Chondrocyte (in vitro differentiated cells): ENCODE measurements at regions not wholly inside any gene's neighbourhood (a gene's known extent, or its start where the extent isn't known, plus 50 kb on each side); places are given as distances from the start of the nearest gene placed in this dataset.

ENCODE experiments used
- DNase-seq: peaks from one replicate; pipeline ENCODE4 v3.0.0; 2021; ENCODE audit warnings: mixed read lengths, low spot score
- H3K27ac Mint-ChIP-seq: one replicate; pipeline ENCODE4 v1.8.0; 2021; ENCODE audit warnings: mild to moderate bottlenecking, moderate library complexity, mixed read lengths; ENCODE audit not compliant: unreplicated experiment
- H3K27me3 Mint-ChIP-seq: 2 replicates; pipeline ENCODE4 v1.8.0; 2021; ENCODE audit warnings: low read depth, mixed read lengths
- H3K36me3 Mint-ChIP-seq: 2 replicates; pipeline ENCODE4 v1.8.0; 2021; ENCODE audit warnings: low read depth, mixed read lengths
- H3K4me1 Mint-ChIP-seq: 2 replicates; pipeline ENCODE4 v1.8.0; 2021; ENCODE audit warnings: low read depth, mild to moderate bottlenecking, mixed read lengths
- H3K4me3 Mint-ChIP-seq: one replicate; pipeline ENCODE4 v1.8.0; 2021; ENCODE audit warnings: mild to moderate bottlenecking, moderate library complexity, mixed read lengths; ENCODE audit not compliant: unreplicated experiment
- H3K9me3 Mint-ChIP-seq: 2 replicates; pipeline ENCODE4 v1.8.0; 2021; ENCODE audit warnings: low read depth, mixed read lengths
- CTCF ChIP-seq: fragments of 200-600 bp; sonication (generic); IDR thresholded peaks from 2 replicates; pipeline ENCODE4 v1.5.0; 2021; ENCODE audit warnings: antibody characterized with exemption, mild to moderate bottlenecking, moderate library complexity

- peaks cover 7% of the 10 kb centered on the region for H3K27me3 Mint-ChIP-seq
- no peak for DNase-seq
- H3K9me3 Mint-ChIP-seq: peaks cover 4% of the 10 kb centered on the region
- no peak for TF ChIP-seq CTCF
- no peak overlapping the region for H3K4me3 Mint-ChIP-seq
- H3K27ac Mint-ChIP-seq: no peak overlapping the region
- H3K36me3 Mint-ChIP-seq: no peaks in the 10 kb centered on the region
- H3K4me1 Mint-ChIP-seq: peaks cover 5% of the 10 kb centered on the region
Measured at GRCh38 chr11:115910379-115910778, 406.2 kb upstream of the CADM1 start.

GRCh38 chr11:115906171-115906570 lies 402.0 kb upstream of the CADM1 start:
- no peak overlapping the region for H3K4me3 Mint-ChIP-seq
- H3K27me3 Mint-ChIP-seq: peaks cover 2% of the 10 kb centered on the region
- H3K4me1 Mint-ChIP-seq: peaks cover 7% of the 10 kb centered on the region
- TF ChIP-seq CTCF: no peak
- DNase-seq: no peak
- H3K36me3 Mint-ChIP-seq: no peaks in the 10 kb centered on the region
- no peak overlapping the region for H3K27ac Mint-ChIP-seq
- H3K9me3 Mint-ChIP-seq: peaks cover 4% of the 10 kb centered on the region

- TF ChIP-seq CTCF: no peak
- H3K36me3 Mint-ChIP-seq: no peaks in the 10 kb centered on the region
Measured at GRCh38 chr11:115905341-115906000, 401.3 kb upstream of the CADM1 start.

GRCh38 chr11:115903179-115903578 lies 399.0 kb upstream of the CADM1 start:
- H3K27ac Mint-ChIP-seq: no peak overlapping the region
- no peaks in the 10 kb centered on the region for H3K36me3 Mint-ChIP-seq
- peaks cover 4% of the 10 kb centered on the region for H3K4me1 Mint-ChIP-seq
- H3K27me3 Mint-ChIP-seq: peaks cover 2% of the 10 kb centered on the region
- no peak for DNase-seq
- TF ChIP-seq CTCF: no peak
- no peaks in the 10 kb centered on the region for H3K9me3 Mint-ChIP-seq
- no peak overlapping the region for H3K4me3 Mint-ChIP-seq

More at GRCh38 chr11:115905341-115906000, 401.3 kb upstream of the CADM1 start:
- no peak overlapping the region for H3K27ac Mint-ChIP-seq
- H3K4me3 Mint-ChIP-seq: no peak overlapping the region
- H3K27me3 Mint-ChIP-seq: peaks cover 2% of the 10 kb centered on the region
- peaks cover 6% of the 10 kb centered on the region for H3K4me1 Mint-ChIP-seq
- peaks cover 4% of the 10 kb centered on the region for H3K9me3 Mint-ChIP-seq
- DNase-seq: no peak

- Mint-ChIP-seq H3K27me3 (peaks cover 2% of the 10 kb centered on the region), H3K4me1 (peaks cover 4% of the 10 kb centered on the region), H3K36me3 (no peaks in the 10 kb centered on the region), H3K4me3 (no peak overlapping the region), H3K27ac (no peak overlapping the region), H3K9me3 (no peaks in the 10 kb centered on the region)
- no peak for DNase-seq
- TF ChIP-seq CTCF: no peak
Measured at GRCh38 chr11:115901069-115901468, 396.9 kb upstream of the CADM1 start.
